GM12878 (cell line): ENCODE measurements at regions not wholly inside any gene's neighbourhood (a gene's known extent, or its start where the extent isn't known, plus 50 kb on each side); places are given as distances from the start of the nearest gene placed in this dataset.

Experiments used
- ATAC-seq: fragments of 200-7000 bp; cut with Tn5 transposase; 3 replicates; pipeline ENCODE4 v1.9.1; 2020; ENCODE audit warnings: mild to moderate bottlenecking, moderate library complexity
- BruUV-seq: library from RNA; stranded (reverse); fragments of 400-500 nt; replicated peaks from 2 replicates; lab custom pipeline; 2021; lab: Mats Ljungman, UMichigan
- CTCF ChIA-PET: fragments of 300-600 bp; sonication (Branson Sonifier 250); formaldehyde crosslinking; extraction: SDS; loops from one replicate; lab custom pipeline; 2021; ENCODE audit warnings: inconsistent platforms; lab: Yijun Ruan, JAX
- POLR2A ChIA-PET: fragments of 350-600 bp; formaldehyde crosslinking; extraction: SDS; loops from one replicate; lab custom pipeline; 2021; ENCODE audit warnings: inconsistent platforms; lab: Charles Lee
- RAD21 ChIA-PET: fragments of 300-600 bp; sonication (Branson Sonifier 250); formaldehyde crosslinking; loops from one replicate; lab custom pipeline; 2023; ENCODE audit warnings: antibody characterized with exemption; ENCODE audit not compliant: unreplicated experiment; lab: Charles Lee
- SMC1A ChIA-PET: fragments of 300-600 bp; sonication (Branson Sonifier 250); formaldehyde crosslinking; loops from one replicate; lab custom pipeline; 2023; ENCODE audit not compliant: unreplicated experiment, uncharacterized antibody; lab: Charles Lee
- DNase-seq: peaks from one replicate; pipeline ENCODE4 v3.0.0-alpha.2; 2011; ENCODE audit warnings: low read depth, low spot score
- FAIRE-seq: peaks from 3 replicates; lab custom pipeline; 2011; peaks lifted over from hg19 to GRCh38; lab: Jason Lieb, UNC
- H2AFZ ChIP-seq: 2 replicates; pipeline ENCODE4 v1.6.0; 2011; ENCODE audit warnings: low read depth, low read length, control low read depth; ENCODE audit not compliant: control insufficient read depth
- H3K27ac ChIP-seq: 2 replicates; pipeline ENCODE4 v1.5.1; 2011; ENCODE audit warnings: control low read depth; ENCODE audit not compliant: control insufficient read depth, insufficient read depth
- H3K27me3 ChIP-seq, 2 experiments: replicated peaks in 1 of 2; 2 replicates each; pipeline versions ENCODE4 v1.6.0 to v1.6.1; 2011; ENCODE audit warnings: low read length in 1 of 2; ENCODE audit not compliant: control insufficient read depth in 2 of 2, insufficient read depth in 2 of 2
- H3K36me3 ChIP-seq, 2 experiments: 2 replicates each; pipeline ENCODE4 v1.5.1; 2011; ENCODE audit warnings: low read length in 1 of 2; ENCODE audit not compliant: control insufficient read depth in 2 of 2, insufficient read depth in 2 of 2
- H3K4me1 ChIP-seq: 2 replicates; pipeline ENCODE4 v1.6.1; 2011; ENCODE audit warnings: mild to moderate bottlenecking, low read length, moderate library complexity, mixed read lengths; ENCODE audit not compliant: control insufficient read depth, insufficient read depth
- H3K4me2 ChIP-seq: 2 replicates; pipeline ENCODE4 v1.6.0; 2011; ENCODE audit warnings: control low read depth; ENCODE audit not compliant: control insufficient read depth, insufficient read depth
- H3K4me3 ChIP-seq: fragments of 200-600 bp; sonication (generic); 2 replicates; pipeline ENCODE4 v1.5.1; 2016
- H3K79me2 ChIP-seq: 2 replicates; pipeline ENCODE4 v1.6.0; 2011; ENCODE audit warnings: low read length; ENCODE audit not compliant: control insufficient read depth, insufficient read depth
- H3K9ac ChIP-seq: 2 replicates; pipeline ENCODE4 v1.8.0; 2011; ENCODE audit warnings: low read length, control low read depth, mixed read lengths; ENCODE audit not compliant: control insufficient read depth, insufficient read depth
- H3K9me3 ChIP-seq: replicated peaks from 3 replicates; pipeline ENCODE4 v1.5.1; 2011; ENCODE audit warnings: mild to moderate bottlenecking, low read length; ENCODE audit not compliant: control insufficient read depth, insufficient read depth
- H4K20me1 ChIP-seq: 2 replicates; pipeline ENCODE4 v1.6.0; 2011; ENCODE audit not compliant: control insufficient read depth, insufficient read depth
- BHLHE40 ChIP-seq, 2 experiments: fragments of 450-650 bp in 1 of 2; IDR thresholded peaks; 2 replicates each; pipeline ENCODE4 v1.6.1; 2011 to 2017; ENCODE audit warnings: low read depth in 2 of 2, borderline replicate concordance in 1 of 2, improper control_type of control experiment in 1 of 2, low read length in 1 of 2, mild to moderate bottlenecking in 1 of 2
- CBX5 ChIP-seq: sonication (generic); IDR thresholded peaks from 2 replicates; pipeline ENCODE4 v1.6.1; 2016; ENCODE audit warnings: low read depth, moderate library complexity, mild to moderate bottlenecking, inconsistent platforms
- CHD4 ChIP-seq: fragments of 200-600 bp; sonication (generic); IDR thresholded peaks from 2 replicates; pipeline ENCODE4 v1.6.1; 2016; ENCODE audit warnings: mild to moderate bottlenecking
- EP300 ChIP-seq, 2 experiments: fragments of 150-350 bp in 1 of 2; IDR thresholded peaks; 2 replicates each; pipeline ENCODE4 v1.6.1; 2011 to 2012; ENCODE audit warnings: low read depth in 2 of 2, low read length in 2 of 2, borderline replicate concordance in 1 of 2, improper control_type of control experiment in 1 of 2, inconsistent platforms in 1 of 2; ENCODE audit not compliant: control insufficient read depth in 1 of 2
- ETV6 ChIP-seq, 2 experiments: fragments of 450-650 bp in 1 of 2; IDR thresholded peaks in 1 of 2; conservative IDR thresholded peaks in 1 of 2; 2 replicates each; pipeline ENCODE4 v1.6.1; 2014; ENCODE audit warnings: antibody characterized with exemption in 1 of 2, borderline replicate concordance in 1 of 2, low read depth in 1 of 2, mild to moderate bottlenecking in 1 of 2, moderate library complexity in 1 of 2
- JUNB ChIP-seq: IDR thresholded peaks from 2 replicates; pipeline ENCODE4 v1.6.1; 2016; ENCODE audit warnings: antibody characterized with exemption, mild to moderate bottlenecking
- NR2C1 ChIP-seq: fragments of 450-650 bp; IDR thresholded peaks from 2 replicates; pipeline ENCODE4 v1.6.1; 2017; ENCODE audit warnings: antibody characterized with exemption, mild to moderate bottlenecking, moderate library complexity
- SIX5 ChIP-seq: IDR thresholded peaks from 2 replicates; pipeline ENCODE4 v1.6.1; 2011; ENCODE audit warnings: mild to moderate bottlenecking, low read depth, low read length, moderate library complexity; ENCODE audit not compliant: severe bottlenecking
- SMC3 ChIP-seq: IDR thresholded peaks from 2 replicates; pipeline ENCODE4 v1.6.1; 2011; ENCODE audit warnings: low read length, improper control_type of control experiment, borderline replicate concordance
- TAF1 ChIP-seq: IDR thresholded peaks from 2 replicates; pipeline ENCODE4 v1.6.1; 2011; ENCODE audit warnings: mild to moderate bottlenecking, low read depth, low read length, borderline replicate concordance
- ZNF217 ChIP-seq: fragments of 450-650 bp; IDR thresholded peaks from 2 replicates; pipeline ENCODE4 v1.6.1; 2017; ENCODE audit warnings: antibody characterized with exemption, mild to moderate bottlenecking
- ZZZ3 ChIP-seq: IDR thresholded peaks from 2 replicates; pipeline ENCODE4 v1.6.1; 2011; ENCODE audit warnings: low read depth; ENCODE audit not compliant: control insufficient read depth, insufficient read length
- WGBS: methylation state at CpG from one replicate; pipeline ENCODE4 v1.1.6; 2016; ENCODE audit warnings: low lambda C conversion rate; ENCODE audit not compliant: insufficient replicate concordance, insufficient coverage; ENCODE audit errors: missing lambda C conversion rate; 5-methylcytosine and 5-hydroxymethylcytosine counted together
- in situ Hi-C: fragments of 300-500 bp; cut with MboI; formaldehyde crosslinking; loops from 9 replicates; pipeline ENCODE4 v1.14.3; 2018; ENCODE audit warnings: mixed read lengths
- intact Hi-C: fragments of 100-400 bp; cut with micrococcal nuclease; formaldehyde crosslinking; loops from one replicate; pipeline ENCODE4 v1.14.2; 2022; ENCODE audit not compliant: unreplicated experiment
- TF ChIP-seq, protein P1 (sequence below): IDR thresholded peaks from 2 replicates; pipeline ENCODE4 v1.6.1; 2012; ENCODE audit warnings: improper control_type of control experiment, low read depth, low read length; ENCODE audit not compliant: insufficient replicate concordance
- TF ChIP-seq, protein P2 (sequence below): IDR thresholded peaks from 2 replicates; pipeline ENCODE4 v1.6.1; 2012; ENCODE audit warnings: low read depth, low read length, improper control_type of control experiment
- TF ChIP-seq, protein P3 (sequence below): fragments of 450-650 bp; IDR thresholded peaks from 2 replicates; pipeline ENCODE4 v1.6.1; 2018; ENCODE audit warnings: borderline replicate concordance, mild to moderate bottlenecking; ENCODE audit not compliant: partially characterized antibody

DNA sequence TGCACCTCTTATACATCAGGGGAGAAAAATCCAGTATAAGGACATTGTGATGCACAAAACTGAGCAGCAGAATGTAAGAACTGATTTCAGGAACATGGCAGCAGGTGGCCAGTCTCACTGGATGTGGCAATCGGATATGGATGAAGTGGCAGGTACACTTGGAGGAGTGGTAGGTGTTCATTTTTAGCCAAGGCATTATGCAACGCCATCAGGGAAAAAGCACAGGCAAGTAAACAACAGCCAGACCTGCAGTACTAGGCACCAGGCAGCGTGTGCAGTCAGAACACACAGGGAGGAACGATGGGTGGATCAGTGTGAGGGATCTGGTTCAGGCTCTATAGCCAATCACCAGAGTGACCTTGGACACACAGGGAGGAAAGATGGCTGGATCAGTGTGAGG is 77.4 kb upstream of the GCFC2 start:
- no peak overlapping the region for H3K9ac ChIP-seq
- no peak overlapping the region for H3K4me2 ChIP-seq
- POLR2A ChIA-PET = no interaction called here
- ATAC-seq = no peak
- TF ChIP-seq BHLHE40 (IDR thresholded peaks at IDR 0.05; ENCODE audit: borderline replicate concordance in 1 of 2, low read depth in 2 of 2, low read length in 1 of 2) = no peak
- no peak for TF ChIP-seq ZZZ3
- TF ChIP-seq ZNF217 = no peak
- TF ChIP-seq JUNB = no peak
- TF ChIP-seq, protein P1, sequence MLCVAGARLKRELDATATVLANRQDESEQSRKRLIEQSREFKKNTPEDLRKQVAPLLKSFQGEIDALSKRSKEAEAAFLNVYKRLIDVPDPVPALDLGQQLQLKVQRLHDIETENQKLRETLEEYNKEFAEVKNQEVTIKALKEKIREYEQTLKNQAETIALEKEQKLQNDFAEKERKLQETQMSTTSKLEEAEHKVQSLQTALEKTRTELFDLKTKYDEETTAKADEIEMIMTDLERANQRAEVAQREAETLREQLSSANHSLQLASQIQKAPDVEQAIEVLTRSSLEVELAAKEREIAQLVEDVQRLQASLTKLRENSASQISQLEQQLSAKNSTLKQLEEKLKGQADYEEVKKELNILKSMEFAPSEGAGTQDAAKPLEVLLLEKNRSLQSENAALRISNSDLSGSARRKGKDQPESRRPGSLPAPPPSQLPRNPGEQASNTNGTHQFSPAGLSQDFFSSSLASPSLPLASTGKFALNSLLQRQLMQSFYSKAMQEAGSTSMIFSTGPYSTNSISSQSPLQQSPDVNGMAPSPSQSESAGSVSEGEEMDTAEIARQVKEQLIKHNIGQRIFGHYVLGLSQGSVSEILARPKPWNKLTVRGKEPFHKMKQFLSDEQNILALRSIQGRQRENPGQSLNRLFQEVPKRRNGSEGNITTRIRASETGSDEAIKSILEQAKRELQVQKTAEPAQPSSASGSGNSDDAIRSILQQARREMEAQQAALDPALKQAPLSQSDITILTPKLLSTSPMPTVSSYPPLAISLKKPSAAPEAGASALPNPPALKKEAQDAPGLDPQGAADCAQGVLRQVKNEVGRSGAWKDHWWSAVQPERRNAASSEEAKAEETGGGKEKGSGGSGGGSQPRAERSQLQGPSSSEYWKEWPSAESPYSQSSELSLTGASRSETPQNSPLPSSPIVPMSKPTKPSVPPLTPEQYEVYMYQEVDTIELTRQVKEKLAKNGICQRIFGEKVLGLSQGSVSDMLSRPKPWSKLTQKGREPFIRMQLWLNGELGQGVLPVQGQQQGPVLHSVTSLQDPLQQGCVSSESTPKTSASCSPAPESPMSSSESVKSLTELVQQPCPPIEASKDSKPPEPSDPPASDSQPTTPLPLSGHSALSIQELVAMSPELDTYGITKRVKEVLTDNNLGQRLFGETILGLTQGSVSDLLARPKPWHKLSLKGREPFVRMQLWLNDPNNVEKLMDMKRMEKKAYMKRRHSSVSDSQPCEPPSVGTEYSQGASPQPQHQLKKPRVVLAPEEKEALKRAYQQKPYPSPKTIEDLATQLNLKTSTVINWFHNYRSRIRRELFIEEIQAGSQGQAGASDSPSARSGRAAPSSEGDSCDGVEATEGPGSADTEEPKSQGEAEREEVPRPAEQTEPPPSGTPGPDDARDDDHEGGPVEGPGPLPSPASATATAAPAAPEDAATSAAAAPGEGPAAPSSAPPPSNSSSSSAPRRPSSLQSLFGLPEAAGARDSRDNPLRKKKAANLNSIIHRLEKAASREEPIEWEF = no peak
- no peak for TF ChIP-seq SIX5
- no peak for TF ChIP-seq CBX5
- no peak for TF ChIP-seq EP300 (IDR thresholded peaks at IDR 0.05; ENCODE audit: borderline replicate concordance in 1 of 2, control insufficient read depth in 1 of 2, low read depth in 2 of 2, low read length in 2 of 2)
- TF ChIP-seq, protein P2, sequence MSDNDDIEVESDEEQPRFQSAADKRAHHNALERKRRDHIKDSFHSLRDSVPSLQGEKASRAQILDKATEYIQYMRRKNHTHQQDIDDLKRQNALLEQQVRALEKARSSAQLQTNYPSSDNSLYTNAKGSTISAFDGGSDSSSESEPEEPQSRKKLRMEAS = no peak
- no peak for TF ChIP-seq SMC3
- no peak for TF ChIP-seq CHD4
- TF ChIP-seq ETV6 (conservative IDR thresholded peaks at IDR 0.05 in 1 of 2, IDR thresholded peaks at IDR 0.05 in 1 of 2; ENCODE audit: borderline replicate concordance in 1 of 2, low read depth in 1 of 2) = no peak
- TF ChIP-seq, protein P3, sequence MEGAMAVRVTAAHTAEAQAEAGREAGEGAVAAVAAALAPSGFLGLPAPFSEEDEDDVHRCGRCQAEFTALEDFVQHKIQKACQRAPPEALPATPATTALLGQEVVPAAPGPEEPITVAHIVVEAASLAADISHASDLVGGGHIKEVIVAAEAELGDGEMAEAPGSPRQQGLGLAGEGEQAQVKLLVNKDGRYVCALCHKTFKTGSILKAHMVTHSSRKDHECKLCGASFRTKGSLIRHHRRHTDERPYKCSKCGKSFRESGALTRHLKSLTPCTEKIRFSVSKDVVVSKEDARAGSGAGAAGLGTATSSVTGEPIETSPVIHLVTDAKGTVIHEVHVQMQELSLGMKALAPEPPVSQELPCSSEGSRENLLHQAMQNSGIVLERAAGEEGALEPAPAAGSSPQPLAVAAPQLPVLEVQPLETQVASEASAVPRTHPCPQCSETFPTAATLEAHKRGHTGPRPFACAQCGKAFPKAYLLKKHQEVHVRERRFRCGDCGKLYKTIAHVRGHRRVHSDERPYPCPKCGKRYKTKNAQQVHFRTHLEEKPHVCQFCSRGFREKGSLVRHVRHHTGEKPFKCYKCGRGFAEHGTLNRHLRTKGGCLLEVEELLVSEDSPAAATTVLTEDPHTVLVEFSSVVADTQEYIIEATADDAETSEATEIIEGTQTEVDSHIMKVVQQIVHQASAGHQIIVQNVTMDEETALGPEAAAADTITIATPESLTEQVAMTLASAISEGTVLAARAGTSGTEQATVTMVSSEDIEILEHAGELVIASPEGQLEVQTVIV = no peak
- no peak for TF ChIP-seq NR2C1
- TF ChIP-seq TAF1 = no peak
- BruUV-seq = no TSS peak
- H3K4me3 ChIP-seq = no peak overlapping the region
- SMC1A ChIA-PET = interaction anchor here (1.3 kb wide), 1 partner anchor 12 kb away, joined by 3 read pairs; no protein-coding TSS in a partner anchor
- WGBS = 73% methylated on average over 4 of the region's 4 CpGs
- RAD21 ChIA-PET = interaction anchor here (1.4 kb wide), 1 partner anchor 21 kb away, joined by 3 read pairs; no protein-coding TSS in a partner anchor
- H3K4me1 ChIP-seq = peaks cover 14% of the 10 kb centered on the region
- no peaks in the 10 kb centered on the region for H4K20me1 ChIP-seq
- CTCF ChIA-PET = interaction anchor here (0.7 to 1.8 kb wide), 5 partner anchors 10 to 1930 kb away, joined by 3 to 11 read pairs (median 5); no protein-coding TSS in a partner anchor
- no peaks in the 10 kb centered on the region for H3K79me2 ChIP-seq
- intact Hi-C loops (loop anchor here (2.0 to 10.0 kb wide), 3 partner anchors 147 to 674 kb away; no protein-coding TSS in a partner anchor), in situ Hi-C loops (loop anchor here (5.0 kb wide), 1 partner anchor 809 kb away; no protein-coding TSS in a partner anchor)
- DNase-seq = no peak
- H3K27me3 ChIP-seq = no peaks in the 10 kb centered on the region
- H3K27ac ChIP-seq = no peak overlapping the region
- no peaks in the 10 kb centered on the region for H3K36me3 ChIP-seq
- H3K9me3 ChIP-seq = no peaks in the 10 kb centered on the region
- no peak for FAIRE-seq
- peak overlapping the region; percentile 28 for H2AFZ ChIP-seq
